NCI-H1092 (cell line): ENCODE measurements at regions not wholly inside any gene's neighbourhood (a gene's known extent, or its start where the extent isn't known, plus 50 kb on each side); places are given as distances from the start of the nearest gene placed in this dataset.
"Not testable (repeated sequence)": the region's sequence is repeated elsewhere in the genome, so short reads cannot be mapped to it uniquely, and the experiment has no call there.

Source experiments
- DNase-seq: peaks from one replicate; lab custom pipeline; 2025; lab: John Stamatoyannopoulos, UW

DNA sequence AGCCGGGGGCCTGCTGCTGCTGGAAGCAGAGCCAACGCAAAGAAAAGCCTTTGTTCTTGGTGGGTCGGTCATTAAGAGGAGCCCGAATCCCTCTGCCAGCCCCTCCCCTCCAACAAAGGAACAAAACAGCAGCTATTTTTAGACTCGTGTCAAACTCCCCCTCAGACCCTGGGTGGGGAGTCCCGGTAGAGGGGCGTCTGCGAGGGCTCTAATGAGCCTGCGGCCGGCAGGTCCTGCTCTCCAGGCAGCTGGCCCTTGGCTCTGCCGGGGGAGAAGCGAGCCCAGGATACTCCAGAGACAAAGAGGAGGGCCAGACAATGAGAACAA lies 114.0 kb downstream of the LHX2 start:
- peak; percentile 43 for DNase-seq

DNA sequence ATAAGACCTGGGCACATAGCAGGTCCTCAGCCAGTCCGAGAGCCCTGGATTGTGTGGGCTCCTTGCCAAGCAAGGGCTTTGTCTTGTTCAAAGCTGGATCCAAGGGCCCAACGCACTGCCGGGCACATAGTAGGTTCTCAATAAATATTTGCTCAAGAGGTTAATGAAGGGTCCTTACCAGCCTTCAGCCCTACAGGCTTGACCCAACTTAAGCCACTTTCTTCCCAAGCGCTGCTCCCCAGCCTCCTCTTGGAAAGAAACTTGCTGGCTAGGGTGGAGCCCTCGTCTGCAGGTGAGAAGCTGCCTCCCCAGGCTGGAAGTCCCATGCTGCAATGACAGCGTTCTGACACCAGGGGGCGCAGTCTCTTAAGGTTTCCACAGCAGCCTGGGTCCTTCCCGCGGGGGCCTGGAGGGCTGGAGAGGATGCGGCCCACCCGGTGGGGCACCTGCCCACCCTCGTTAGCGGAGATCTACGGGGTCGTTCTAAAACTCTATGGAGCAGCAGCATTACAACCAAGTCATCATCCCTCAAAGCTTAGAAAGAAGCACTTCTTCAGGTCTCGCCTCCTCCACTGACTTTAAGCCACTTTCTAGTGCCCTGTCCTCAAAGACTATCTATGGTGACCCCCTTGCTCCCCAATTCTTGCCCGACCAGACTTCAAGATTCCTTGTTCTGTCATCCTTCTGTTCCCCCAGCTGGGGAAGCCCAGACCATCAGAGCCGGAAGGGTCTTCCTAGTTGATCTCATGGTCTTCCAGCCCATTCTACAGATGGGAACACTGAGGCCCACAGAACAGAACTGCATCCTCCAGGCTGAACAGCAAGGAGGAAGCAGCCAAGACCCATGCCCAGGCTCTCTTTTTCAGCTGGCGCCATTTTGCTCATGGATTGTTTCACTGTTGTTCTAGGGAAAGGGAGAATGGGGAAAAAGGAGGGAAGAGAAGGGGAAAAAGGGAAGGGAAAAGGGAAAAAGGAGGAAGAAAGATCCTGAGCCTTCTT lies 115.4 kb downstream of the LHX2 start:
- DNase-seq: peak; percentile 73

DNA sequence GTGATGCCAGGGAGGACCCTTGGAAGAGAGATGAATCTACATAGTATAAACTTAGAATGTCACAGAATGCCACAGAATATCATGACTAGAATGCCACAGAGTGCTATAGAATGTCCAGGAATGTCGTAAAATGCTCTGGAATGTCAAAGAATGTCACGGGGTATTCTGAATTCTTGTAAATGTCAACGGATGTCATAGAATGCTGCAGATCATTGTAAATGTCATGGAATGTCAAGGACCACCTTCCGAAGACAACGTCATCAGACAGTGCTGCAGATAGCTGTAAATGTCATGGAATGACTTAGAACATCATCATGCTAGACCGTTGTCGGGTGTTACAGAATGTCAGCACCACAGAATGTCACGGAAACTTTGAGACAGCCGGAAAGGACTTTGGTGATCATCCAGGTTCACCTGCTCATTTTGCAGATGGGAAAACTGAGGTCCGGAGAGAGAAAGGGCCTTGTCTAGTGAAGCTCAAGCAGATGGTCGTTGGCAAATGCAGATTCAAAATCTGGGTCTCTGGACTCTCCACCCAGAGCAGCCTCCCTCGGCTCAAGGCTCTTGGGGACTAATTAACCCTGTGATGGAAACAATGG lies 117.1 kb downstream of the LHX2 start:
- no peak for DNase-seq

DNA sequence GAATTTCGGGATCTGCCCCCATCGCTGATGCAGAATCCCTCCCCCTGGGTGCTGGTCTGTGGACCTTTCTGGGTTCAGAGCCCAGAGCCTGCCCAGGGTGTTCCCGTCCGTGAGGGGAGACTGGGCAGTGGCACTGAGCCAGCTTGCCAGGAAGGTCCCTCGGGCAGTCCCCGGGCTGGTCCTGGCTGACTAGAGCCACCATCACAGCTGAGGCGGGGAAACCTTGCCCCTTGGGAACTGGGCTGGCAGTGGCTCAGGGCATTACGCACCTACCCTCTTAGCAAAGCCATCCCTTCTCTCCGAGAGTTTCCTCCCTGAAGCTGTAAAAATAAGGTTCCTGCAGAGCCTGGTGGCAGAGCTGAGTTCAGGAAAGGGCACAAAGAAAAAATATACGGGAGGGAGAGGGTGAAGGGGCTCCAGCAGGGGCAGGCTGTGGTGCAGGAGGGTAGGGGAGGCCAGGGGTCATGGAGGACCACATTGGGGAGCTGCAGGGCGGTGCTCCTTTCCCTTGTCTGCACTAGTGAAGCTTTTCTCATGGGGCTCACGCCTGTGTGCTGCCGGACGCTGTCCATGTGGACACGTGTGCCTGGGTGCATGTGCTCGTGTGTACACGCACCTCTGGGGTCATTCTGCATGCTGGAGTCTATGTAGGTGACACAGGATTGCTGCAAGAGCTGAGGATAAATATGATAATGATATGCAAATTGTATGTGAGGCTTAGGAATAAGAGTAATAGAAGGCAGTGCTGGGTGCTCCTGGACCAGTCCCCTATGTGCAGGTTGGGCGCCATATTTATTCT lies 118.9 kb downstream of the LHX2 start:
- peak; percentile 31 for DNase-seq

DNA sequence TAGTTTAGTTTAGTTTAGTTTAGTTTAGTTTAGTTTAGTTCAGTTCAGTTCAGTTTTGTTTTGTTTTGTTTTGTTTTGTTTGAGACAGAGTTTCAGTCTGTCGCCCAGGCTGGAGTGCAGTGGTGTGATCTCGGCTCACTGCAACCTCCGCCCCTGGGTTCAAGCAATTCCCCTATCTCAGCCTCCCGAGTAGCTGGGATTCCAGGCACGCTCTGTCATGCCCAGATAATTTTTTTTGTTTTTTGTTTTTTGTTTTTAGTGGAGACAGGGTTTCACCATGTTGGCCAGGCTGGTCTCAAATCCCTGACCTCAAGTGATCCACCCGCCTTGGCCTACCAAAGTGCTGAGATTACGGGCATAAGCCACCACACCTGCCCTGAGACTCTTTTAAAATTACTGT lies 120.0 kb downstream of the LHX2 start:
- not testable (repeated sequence) for DNase-seq

DNA sequence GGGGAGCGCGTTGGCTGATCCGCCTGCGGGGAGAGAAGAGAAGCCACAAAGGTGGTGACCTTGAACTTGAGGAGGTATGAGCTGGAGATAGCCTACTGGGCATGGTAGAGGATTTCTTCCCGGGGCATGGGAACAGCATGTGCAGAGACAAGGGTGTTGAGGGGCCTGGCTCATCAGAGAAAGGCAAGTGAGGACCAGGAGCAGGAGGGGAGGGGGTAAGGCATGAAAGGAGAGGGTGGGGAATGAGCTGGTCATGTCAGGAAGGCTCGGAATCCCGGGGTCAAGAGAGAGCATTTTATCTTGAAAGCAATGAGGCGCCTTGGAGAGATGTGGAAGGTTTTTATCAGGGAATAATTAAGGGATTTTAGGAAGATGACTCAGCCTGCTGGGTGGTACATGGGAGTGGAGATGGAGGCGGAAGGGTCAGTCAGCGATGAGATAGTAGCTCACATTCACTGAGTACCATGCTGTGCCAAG lies 121.1 kb downstream of the LHX2 start:
- DNase-seq: no peak

DNA sequence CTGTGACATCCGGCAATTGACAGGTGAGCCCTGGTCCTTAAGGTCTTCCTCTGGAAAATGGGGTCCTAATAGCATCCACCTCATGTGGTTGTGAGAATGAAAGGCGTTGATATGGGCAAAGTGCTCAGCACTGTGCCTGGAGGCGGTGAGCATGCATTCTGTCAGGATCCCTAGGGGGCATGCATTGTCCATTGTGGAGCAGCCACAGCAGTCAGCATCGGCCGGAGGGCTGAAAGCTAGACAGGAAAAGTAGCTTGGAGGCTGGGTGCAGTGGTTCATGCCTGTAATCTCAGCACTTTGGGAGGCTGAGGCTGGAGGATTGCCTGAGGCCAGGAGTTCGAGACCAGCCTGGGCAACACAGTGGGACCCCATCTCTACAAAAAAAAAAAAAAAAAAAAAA lies 122.2 kb downstream of the LHX2 start:
- peak; percentile 34 for DNase-seq

DNA sequence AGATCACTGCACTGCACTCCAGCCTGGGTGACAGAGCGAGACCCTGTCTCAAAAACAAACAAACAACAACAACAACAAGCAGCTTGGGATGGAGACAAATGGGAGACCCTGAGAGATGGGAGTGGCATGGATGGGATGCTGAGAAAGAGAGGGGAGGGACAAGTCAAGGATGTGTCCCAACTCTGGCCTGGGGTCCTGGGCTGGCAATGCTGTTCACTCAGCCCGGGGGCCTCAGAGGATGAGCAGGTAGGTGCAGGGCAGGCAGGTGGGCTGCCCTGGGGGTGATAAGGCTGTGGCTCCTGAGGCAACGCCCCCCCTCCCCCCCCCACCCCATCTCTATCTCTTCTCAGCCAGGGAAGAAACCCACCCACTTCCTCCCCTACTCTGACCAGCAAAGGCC lies 123.0 kb downstream of the LHX2 start:
- no peak for DNase-seq

DNA sequence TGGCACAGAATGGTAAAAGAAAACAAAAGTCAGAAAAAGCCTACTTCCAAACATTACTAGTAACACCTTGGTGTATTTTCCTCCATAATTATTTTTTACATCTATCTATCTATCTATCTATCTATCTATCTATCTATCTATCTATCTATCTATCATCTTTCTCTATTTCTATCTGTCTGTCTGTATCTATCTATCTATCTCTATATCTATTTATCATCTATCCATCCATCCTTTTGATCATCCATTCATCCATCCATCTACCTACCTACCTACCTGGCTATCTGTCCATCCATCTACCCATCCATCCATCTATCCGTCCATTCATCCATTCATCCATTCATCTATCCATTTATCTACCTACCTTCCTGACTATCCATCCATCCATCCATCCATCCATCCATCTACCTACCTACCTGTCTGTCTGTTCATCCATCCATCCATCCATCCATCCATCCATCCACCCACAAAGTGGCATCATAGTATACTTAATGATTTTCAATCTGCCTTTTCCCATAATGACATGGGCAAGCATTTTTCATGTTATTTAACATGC lies 121.9 kb upstream of the NEK6 start:
- DNase-seq: no peak

DNA sequence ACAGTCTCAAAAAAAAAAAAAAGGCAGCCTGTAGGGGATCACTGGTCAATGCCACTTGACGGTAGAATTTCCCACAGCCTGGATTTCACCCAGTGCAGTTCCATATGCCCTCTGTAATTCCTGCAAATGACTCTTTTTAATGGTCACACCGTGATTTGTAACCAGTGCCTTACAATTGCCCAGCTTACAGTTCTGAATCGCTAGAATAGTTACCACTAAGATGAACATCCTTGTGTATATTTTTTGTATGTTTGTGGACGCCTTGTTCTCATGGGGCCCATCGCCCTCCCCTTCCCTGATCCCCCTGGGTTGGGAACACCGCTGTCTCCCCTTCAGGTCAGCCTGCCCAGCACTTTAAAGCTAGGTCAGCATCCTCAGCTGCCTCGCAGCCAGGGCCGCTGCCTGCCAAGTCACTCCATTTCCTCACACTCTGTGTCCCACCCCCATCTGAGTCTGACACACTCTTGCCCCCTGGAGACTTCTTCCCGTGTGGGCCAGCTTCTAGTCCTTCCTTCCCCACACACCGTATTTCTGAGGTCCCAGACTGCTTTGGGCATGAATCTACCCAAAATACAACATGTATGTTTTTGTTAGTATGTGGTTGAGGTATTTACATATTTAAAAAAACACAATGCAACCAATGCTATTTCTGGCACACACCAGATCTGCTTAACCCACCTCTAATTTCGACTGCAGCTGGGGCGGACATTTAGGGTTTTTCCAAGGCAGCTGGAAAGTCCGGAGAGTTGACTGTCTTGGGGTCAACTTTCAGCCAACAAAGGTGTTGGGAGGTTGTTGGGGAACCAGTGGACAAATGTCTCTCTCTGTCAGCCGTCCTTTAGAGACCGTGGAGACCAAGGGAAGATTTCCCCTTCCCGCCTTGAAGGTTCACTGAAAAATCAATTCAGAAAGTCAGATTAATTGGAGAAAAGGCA lies 120.5 kb upstream of the NEK6 start:
- no peak for DNase-seq

DNA sequence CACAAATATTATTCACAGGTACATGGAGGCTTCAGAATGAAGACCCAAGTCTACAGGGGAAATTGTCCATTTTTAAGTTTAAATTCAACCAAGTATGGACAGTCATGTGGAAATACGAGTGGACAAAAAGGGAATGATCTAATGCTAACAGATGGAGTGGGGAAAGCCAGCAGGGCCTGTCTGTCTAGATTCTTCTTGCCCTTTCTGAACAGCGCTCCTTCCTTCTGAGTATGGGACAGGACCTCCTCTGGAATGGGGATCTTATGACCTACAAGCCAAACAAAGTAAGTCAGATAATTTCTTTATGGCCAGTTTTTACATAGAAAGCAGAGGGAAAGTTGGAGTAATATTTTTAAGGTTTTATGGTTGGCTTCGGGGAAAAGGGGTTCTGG lies 119.8 kb upstream of the NEK6 start:
- no peak for DNase-seq

DNA sequence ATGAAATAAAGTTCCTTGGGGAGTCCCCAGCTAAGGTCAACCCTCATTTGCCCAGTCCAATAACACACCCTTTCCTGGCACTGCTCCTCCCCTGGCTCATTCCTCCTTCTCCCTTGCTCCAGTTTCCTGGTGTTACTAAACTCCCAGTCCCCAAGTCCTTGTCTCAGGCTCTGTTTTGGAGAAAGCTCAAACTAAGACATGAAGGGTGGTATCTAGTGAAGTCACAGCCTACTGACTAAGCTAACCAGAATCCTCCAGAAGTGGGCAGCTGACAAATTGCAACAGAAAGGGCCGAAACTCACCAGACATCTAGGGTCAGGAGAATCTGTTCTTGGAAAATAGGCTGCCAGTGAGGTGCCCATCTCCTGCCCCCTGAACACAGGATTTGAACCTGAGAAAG lies 118.7 kb upstream of the NEK6 start:
- DNase-seq: no peak

DNA sequence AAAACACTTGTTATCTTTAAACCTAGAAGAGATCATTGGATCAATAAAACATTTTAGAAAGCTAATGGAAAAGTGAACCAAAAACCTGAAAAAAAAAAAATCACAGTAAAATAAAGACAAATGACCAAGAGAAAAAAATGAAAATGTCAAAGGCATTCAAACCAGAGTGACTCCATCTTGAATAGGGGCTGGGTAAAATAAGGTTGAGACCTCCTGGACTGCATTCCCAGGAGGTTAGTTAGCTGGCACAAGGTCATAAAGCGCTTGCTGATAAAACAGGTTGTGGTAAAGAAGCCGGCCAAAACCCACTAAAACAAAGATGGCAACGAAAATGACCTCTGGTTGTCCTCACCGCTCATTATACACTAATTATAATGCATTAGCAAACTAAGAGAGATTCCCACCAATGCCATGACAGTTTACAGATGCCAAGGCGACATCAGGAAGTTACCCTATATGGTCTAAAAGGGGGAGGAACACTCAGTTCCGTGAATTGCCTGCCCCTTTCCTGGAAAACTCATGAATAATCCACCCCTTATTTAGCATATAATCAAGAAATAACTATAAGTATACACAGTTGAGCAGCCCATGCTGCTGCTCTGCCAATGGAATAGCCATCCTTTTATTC lies 116.7 kb upstream of the NEK6 start:
- no peak for DNase-seq

DNA sequence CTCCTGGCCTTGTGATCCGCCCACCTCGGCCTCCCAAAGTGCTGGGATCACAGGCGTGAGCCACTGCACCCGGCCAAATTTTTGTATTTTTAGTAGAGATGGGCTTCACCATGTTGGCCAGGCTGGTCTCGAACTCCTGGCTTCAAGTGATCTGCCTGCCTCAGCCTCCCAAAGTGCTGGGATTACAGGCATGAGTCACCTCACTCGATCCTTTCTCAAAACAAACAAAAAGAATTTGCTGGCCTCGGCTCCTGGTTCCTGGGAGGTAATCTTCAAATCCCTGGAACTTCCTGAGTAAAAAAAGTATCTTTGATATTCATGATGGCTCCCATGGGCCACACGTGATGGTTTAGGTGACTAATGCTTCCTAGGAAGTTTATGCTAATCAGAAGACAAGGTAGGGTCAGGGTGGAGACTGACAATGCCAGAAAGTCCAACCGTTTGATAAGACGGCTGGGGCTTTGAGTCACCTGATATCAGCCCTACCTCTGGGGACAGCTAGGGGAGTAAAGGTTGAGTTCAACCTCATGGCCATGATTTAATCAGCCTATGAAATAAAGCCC lies 113.1 kb upstream of the NEK6 start:
- not testable (repeated sequence) for DNase-seq

DNA sequence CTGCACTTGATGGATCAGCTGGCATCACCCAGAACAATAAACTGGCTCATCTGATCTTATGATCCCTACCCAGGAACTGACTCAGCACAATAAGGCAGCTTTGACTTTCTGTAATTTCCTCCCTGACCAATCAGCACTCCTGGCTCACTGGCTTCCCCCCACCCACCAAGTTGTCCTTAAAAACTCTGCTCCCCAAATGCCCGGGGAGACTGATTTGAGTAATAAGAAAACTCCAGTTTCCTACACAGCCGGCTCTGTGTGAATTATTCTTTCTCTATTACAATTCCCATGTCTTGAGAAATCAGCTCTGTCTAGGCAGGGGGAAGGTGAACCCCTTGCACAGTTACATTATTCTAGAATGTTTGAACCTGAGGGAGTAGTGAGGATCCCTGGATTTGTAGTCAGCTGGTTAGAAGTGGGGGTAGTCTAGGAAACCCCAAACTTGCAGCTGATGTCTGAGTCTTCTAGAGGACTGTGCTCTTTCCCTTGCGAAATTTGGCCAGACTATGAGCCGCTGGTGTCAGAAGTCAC lies 111.7 kb upstream of the NEK6 start:
- no peak for DNase-seq

DNA sequence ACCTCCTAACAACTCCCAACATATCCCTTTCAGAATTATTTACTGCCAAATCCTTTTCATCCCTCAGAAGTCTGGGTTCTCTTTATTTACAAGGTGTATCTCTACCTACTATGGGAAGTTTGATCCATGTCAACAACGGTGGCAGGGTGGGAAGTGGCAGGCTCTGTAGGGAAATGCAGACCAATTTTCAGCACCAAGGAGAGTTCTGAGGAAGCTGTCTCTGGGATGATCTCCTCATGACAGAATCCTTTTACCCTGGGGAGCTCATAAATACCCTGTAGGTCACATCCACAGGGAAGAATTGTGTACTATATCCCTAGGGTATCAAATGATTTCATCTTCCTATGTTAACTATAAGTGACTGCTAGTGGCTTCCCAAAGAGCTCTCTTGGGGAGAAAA lies 107.8 kb upstream of the NEK6 start:
- DNase-seq: no peak

DNA sequence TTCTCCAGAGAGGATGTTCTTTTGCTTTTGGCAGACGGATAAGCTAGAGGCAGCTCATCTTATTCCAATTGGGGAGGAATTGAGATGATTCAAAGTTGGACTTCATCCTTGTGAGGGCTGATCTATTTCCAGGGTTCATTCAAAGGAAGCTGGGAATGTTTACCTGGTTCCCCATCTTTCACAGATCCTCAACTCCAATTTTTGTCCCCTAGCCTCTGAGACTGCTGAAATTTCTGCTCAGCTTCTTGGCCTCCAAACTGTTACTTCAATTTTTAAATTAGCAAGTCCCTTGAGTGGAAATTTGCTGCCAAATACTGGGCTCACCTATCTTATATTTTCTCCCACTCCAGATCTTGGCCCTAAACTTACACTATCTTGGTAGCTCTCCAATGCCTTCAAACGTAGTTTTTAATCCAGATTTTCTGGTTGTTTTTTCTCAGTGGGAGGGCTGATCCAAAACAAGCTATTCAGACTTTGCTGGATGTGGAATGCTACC lies 93.9 kb upstream of the NEK6 start:
- DNase-seq: no peak

DNA sequence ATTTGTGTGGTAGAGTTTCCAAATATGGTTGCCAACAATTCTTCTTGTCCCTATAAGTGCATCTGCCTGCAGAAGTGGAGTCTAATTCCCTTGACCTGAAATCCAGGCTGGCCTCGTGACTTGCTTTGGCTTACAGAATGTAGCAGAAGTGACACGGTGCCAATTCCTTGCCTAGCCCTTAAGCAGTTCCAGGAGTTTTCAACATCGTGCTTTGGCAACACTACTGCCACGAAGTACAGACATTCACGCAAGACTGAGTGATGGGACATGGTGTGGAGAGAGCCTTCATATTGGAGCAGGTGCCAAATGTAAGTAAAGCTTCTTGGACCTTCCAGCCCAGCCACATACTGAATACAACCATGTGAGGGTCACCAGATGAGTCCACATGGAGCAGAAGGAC lies 92.9 kb upstream of the NEK6 start:
- no peak for DNase-seq

DNA sequence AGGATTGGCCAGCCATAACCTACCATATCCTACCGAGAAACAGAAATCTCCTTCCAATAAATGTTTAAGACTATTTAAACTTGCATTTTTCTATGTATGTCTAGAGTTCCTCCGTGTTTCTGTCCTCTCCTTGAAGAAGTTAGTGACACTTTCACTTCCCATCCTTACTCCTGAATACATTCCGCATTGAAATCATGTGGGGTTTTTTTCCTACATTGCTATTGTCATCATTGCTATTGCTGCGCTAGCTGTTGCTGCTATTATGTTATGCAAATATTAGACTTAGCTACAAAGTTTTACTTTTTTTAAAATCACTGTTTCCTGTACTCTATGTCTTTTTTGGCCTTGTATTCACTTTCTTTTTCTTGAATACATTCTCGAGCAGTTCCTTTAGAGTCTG lies 83.3 kb upstream of the NEK6 start:
- DNase-seq: no peak

DNA sequence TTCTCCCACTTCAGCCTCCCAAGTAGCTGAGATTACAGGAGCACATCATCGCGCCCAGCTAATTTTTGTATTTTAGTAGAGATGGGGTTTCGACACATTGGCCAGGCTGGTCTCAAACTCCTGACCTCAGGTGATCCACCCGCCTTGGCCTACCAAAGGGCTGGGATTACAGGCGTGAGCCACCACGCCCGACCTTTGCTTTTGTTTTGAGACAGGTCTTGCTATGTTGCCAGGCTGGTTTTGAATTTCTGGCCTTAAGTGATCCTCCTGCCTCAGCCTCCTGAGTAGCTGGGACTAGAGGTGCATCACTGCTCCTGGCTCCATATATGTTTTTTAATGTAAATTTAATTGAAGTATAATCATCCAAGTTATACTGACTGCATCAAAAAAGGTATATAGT lies 80.2 kb upstream of the NEK6 start:
- not testable (repeated sequence) for DNase-seq
